ENCODE measurements at regions not wholly inside any gene's neighbourhood (a gene's known extent, or its start where the extent isn't known, plus 50 kb on each side); places are given as distances from the start of the nearest gene placed in this dataset.

- Mint-ChIP-seq H3K9me3 (peaks cover 21% of the 10 kb centered on the region), H3K4me1 (peaks cover 10% of the 10 kb centered on the region), H3K36me3 (peaks cover 20% of the 10 kb centered on the region), H3K27ac (no peak overlapping the region), H3K27me3 (ENCODE audit: low read depth) (no peaks in the 10 kb centered on the region), H3K4me3 (no peak overlapping the region)
- TF ChIP-seq ZNF512 (CRISPR knock-in tag; IDR thresholded peaks at IDR 0.05; ENCODE audit: borderline replicate concordance) (no peak), AR (CRISPR knock-in tag; IDR thresholded peaks at IDR 0.05) (no peak), SMAD3 (CRISPR knock-in tag; IDR thresholded peaks at IDR 0.05; ENCODE audit: borderline replicate concordance) (no peak), NFE2L1 (CRISPR knock-in tag; IDR thresholded peaks at IDR 0.05) (no peak), ESRRA (CRISPR knock-in tag; IDR thresholded peaks at IDR 0.05; ENCODE audit: borderline replicate concordance) (no peak), ZNF281 (CRISPR knock-in tag; IDR thresholded peaks at IDR 0.05) (no peak), TP53 (CRISPR knock-in tag; IDR thresholded peaks at IDR 0.05) (no peak), ERG (CRISPR knock-in tag; IDR thresholded peaks at IDR 0.05) (no peak), GABPB1 (CRISPR knock-in tag; IDR thresholded peaks at IDR 0.05) (no peak), AFF4 (CRISPR knock-in tag; IDR thresholded peaks at IDR 0.05; ENCODE audit: borderline replicate concordance) (no peak), ZNF532 (CRISPR knock-in tag; IDR thresholded peaks at IDR 0.05; ENCODE audit: borderline replicate concordance) (no peak), NFYB (CRISPR knock-in tag; conservative IDR thresholded peaks at IDR 0.05; ENCODE audit: low read depth) (no peak)
- POLR2A ChIA-PET, result no interaction called here
- CTCF ChIA-PET, result interaction anchor here (1.7 kb wide), 1 partner anchor 11 kb away, joined by 8 read pairs; no protein-coding TSS in a partner anchor
- DNase-seq (ENCODE audit: low spot score), result no peak
- ATAC-seq, result no peak
These were observed 157.6 kb downstream of the HDGFL1 start for GRCh38 chr6:22726966-22727365.
